IMR-90 (cell line): ENCODE measurements at regions not wholly inside any gene's neighbourhood (a gene's known extent, or its start where the extent isn't known, plus 50 kb on each side); places are given as distances from the start of the nearest gene placed in this dataset.
A peak's percentile ranks its signal among the peaks of the same experiment; 100 is the strongest.

Experiments
- ATAC-seq: fragments of 200-7000 bp; cut with Tn5 transposase; 2 replicates; pipeline ENCODE4 v1.9.1; 2020; ENCODE audit warnings: low read depth, mild to moderate bottlenecking, moderate library complexity
- BruUV-seq: library from RNA; stranded (reverse); fragments of 400-500 nt; replicated peaks from 2 replicates; lab custom pipeline; 2021; lab: Mats Ljungman, UMichigan
- CTCF ChIA-PET: fragments of 300-600 bp; formaldehyde crosslinking; extraction: SDS; loops from one replicate; lab custom pipeline; 2021; ENCODE audit warnings: antibody characterized with exemption; lab: Yijun Ruan, JAX
- POLR2A ChIA-PET: fragments of 300-600 bp; sonication (Branson Sonifier 250); formaldehyde crosslinking; loops from one replicate; lab custom pipeline; 2022; ENCODE audit warnings: antibody characterized with exemption; ENCODE audit not compliant: unreplicated experiment; lab: Charles Lee
- DNase-seq: peaks from one replicate; pipeline ENCODE4 v3.0.0; 2013
- H2AFZ ChIP-seq: replicated peaks from 2 replicates; pipeline ENCODE3; 2013; ENCODE audit warnings: low read length, mild to moderate bottlenecking; ENCODE audit not compliant: poor library complexity
- H2AK5ac ChIP-seq: 2 replicates; pipeline ENCODE4 v1.6.1; 2013; ENCODE audit warnings: low read depth, low read length, inconsistent platforms
- H2AK9ac ChIP-seq: replicated peaks from 2 replicates; pipeline ENCODE3; 2013; ENCODE audit warnings: mild to moderate bottlenecking, low read depth, low read length, moderate library complexity; ENCODE audit not compliant: poor library complexity
- H2BK120ac ChIP-seq: 2 replicates; pipeline ENCODE4 v1.6.1; 2013; ENCODE audit warnings: low read depth, low read length, inconsistent platforms
- H2BK15ac ChIP-seq: 3 replicates; pipeline ENCODE4 v1.6.1; 2013; ENCODE audit warnings: low read depth, low read length, inconsistent platforms
- H2BK20ac ChIP-seq: 2 replicates; pipeline ENCODE4 v1.6.1; 2013; ENCODE audit warnings: low read depth, mild to moderate bottlenecking, inconsistent platforms, low read length, moderate library complexity
- H2BK5ac ChIP-seq: 2 replicates; pipeline ENCODE4 v1.6.1; 2013; ENCODE audit warnings: mild to moderate bottlenecking, low read depth, low read length, inconsistent platforms; ENCODE audit not compliant: poor library complexity, severe bottlenecking
- H3K14ac ChIP-seq: replicated peaks from 2 replicates; pipeline ENCODE4 v1.6.1; 2013; ENCODE audit warnings: low read depth, low read length, inconsistent platforms
- H3K18ac ChIP-seq: 2 replicates; pipeline ENCODE4 v1.6.1; 2013; ENCODE audit warnings: low read depth, low read length, control low read depth
- H3K23ac ChIP-seq: 2 replicates; pipeline ENCODE4 v1.6.1; 2013; ENCODE audit warnings: low read depth, low read length, inconsistent platforms
- H3K27ac ChIP-seq: 2 replicates; pipeline ENCODE4 v1.5.1; 2013; ENCODE audit warnings: mild to moderate bottlenecking, control low read depth, low read length; ENCODE audit not compliant: insufficient read depth
- H3K27me3 ChIP-seq: 2 replicates; pipeline ENCODE4 v1.6.1; 2013; ENCODE audit warnings: low read length; ENCODE audit not compliant: control insufficient read depth, insufficient read depth
- H3K36me3 ChIP-seq: 2 replicates; pipeline ENCODE4 v1.6.1; 2013; ENCODE audit warnings: low read length, mixed read lengths; ENCODE audit not compliant: control insufficient read depth, insufficient read depth
- H3K4ac ChIP-seq: 2 replicates; pipeline ENCODE4 v1.6.1; 2013; ENCODE audit warnings: low read depth, low read length, inconsistent platforms
- H3K4me1 ChIP-seq: 2 replicates; pipeline ENCODE4 v1.6.1; 2013; ENCODE audit warnings: low read length, mixed read lengths; ENCODE audit not compliant: control insufficient read depth, insufficient read depth
- H3K4me2 ChIP-seq: 2 replicates; pipeline ENCODE4 v1.6.1; 2013; ENCODE audit warnings: low read depth, mild to moderate bottlenecking, control low read depth, low read length, moderate library complexity
- H3K4me3 ChIP-seq: 2 replicates; pipeline ENCODE4 v1.5.1; 2013; ENCODE audit warnings: low read depth, mild to moderate bottlenecking, control low read depth, low read length, moderate library complexity; ENCODE audit not compliant: insufficient read depth
- H3K56ac ChIP-seq: 2 replicates; pipeline ENCODE4 v1.6.1; 2013; ENCODE audit warnings: low read length, inconsistent platforms; ENCODE audit not compliant: insufficient read depth; ENCODE audit errors: extremely low read depth
- H3K79me1 ChIP-seq, 2 experiments: 2 replicates each; pipeline ENCODE4 v1.6.1; 2013; ENCODE audit warnings: low read length in 2 of 2, inconsistent platforms in 1 of 2, low read depth in 1 of 2
- H3K9ac ChIP-seq: 2 replicates; pipeline ENCODE4 v1.6.1; 2013; ENCODE audit warnings: low read depth, low read length, control low read depth
- H3K9me1 ChIP-seq: 2 replicates; pipeline ENCODE4 v1.6.1; 2013; ENCODE audit warnings: low read length, inconsistent platforms; ENCODE audit not compliant: insufficient read depth
- H3K9me3 ChIP-seq: 2 replicates; pipeline ENCODE4 v1.6.1; 2013; ENCODE audit warnings: low read length; ENCODE audit not compliant: control insufficient read depth, insufficient read depth
- H4K20me1 ChIP-seq: 2 replicates; pipeline ENCODE4 v1.6.1; 2013; ENCODE audit warnings: low read length, inconsistent platforms; ENCODE audit not compliant: insufficient read depth
- H4K5ac ChIP-seq: 2 replicates; pipeline ENCODE4 v1.6.1; 2013; ENCODE audit warnings: mild to moderate bottlenecking, low read depth, low read length, control low read depth
- H4K8ac ChIP-seq, 2 experiments: 2 replicates each; pipeline ENCODE4 v1.6.1; 2013; ENCODE audit warnings: low read depth in 2 of 2, low read length in 2 of 2, control low read depth in 1 of 2, inconsistent platforms in 1 of 2
- H4K91ac ChIP-seq: 2 replicates; pipeline ENCODE4 v1.6.1; 2013; ENCODE audit warnings: low read depth, low read length, inconsistent platforms; ENCODE audit not compliant: insufficient read depth
- CEBPB ChIP-seq: IDR thresholded peaks from 2 replicates; pipeline ENCODE4 v1.6.1; 2012; ENCODE audit warnings: low read depth, low read length, improper control_type of control experiment
- FOS ChIP-seq: fragments of 150-350 bp; IDR thresholded peaks from 2 replicates; pipeline ENCODE4 v1.6.1; 2016; ENCODE audit warnings: low read depth, low read length
- MAFK ChIP-seq: IDR thresholded peaks from 2 replicates; pipeline ENCODE4 v1.6.1; 2012; ENCODE audit warnings: low read depth, low read length, improper control_type of control experiment
- MXI1 ChIP-seq: IDR thresholded peaks from 2 replicates; pipeline ENCODE4 v1.6.1; 2012; ENCODE audit warnings: low read depth, mild to moderate bottlenecking, low read length, moderate library complexity, borderline replicate concordance
- NFE2L2 ChIP-seq: fragments of 150-350 bp; IDR thresholded peaks from 2 replicates; pipeline ENCODE4 v1.6.1; 2016; ENCODE audit warnings: low read depth, mild to moderate bottlenecking, low read length
- RAD21 ChIP-seq: IDR thresholded peaks from 2 replicates; pipeline ENCODE4 v1.6.1; 2012; ENCODE audit warnings: low read length, improper control_type of control experiment
- WGBS, 2 experiments: methylation state at CpG; one replicate each; pipeline versions ENCODE4 v1.1.5 to v1.1.7; 2013; ENCODE audit warnings: missing lambda C conversion rate in 2 of 2; ENCODE audit not compliant: insufficient read length in 1 of 2; ENCODE audit errors: extremely low coverage in 2 of 2; 5-methylcytosine and 5-hydroxymethylcytosine counted together
- dilution Hi-C: fragments of 300-500 bp; cut with HindIII; formaldehyde crosslinking; loops from one replicate; pipeline ENCODE4 v1.14.3; 2018; ENCODE audit warnings: low sequenced_read_pairs; ENCODE audit not compliant: unreplicated experiment
- in situ Hi-C: fragments of 300-500 bp; cut with MboI; formaldehyde crosslinking; loops from 3 replicates; pipeline ENCODE4 v1.14.3; 2019; ENCODE audit warnings: low sequenced_read_pairs, inconsistent platforms, mixed read lengths
- intact Hi-C: fragments of 100-400 bp; cut with micrococcal nuclease; formaldehyde crosslinking; loops from 2 replicates; pipeline ENCODE4 v1.10.0; 2022

- H2BK120ac ChIP-seq, result no peak overlapping the region
- in situ Hi-C loops, result no loop called here
- H3K9me3 ChIP-seq, result no peaks in the 10 kb centered on the region
- no peak overlapping the region for H3K14ac ChIP-seq
- peak; percentile 89 for ATAC-seq
- H4K20me1 ChIP-seq, result no peaks in the 10 kb centered on the region
- 0 out of 2 replicates have a peak, but pooled peaks cover 3% of the 10 kb centered on the region for H3K9me1 ChIP-seq
- no peak overlapping the region for H2BK5ac ChIP-seq
- H3K9ac ChIP-seq, result no peak overlapping the region
- peak overlapping the region; percentile 2; the same call in 1 of the 2 replicates for H3K27ac ChIP-seq
- H3K4ac ChIP-seq, result no peak overlapping the region
- H3K18ac ChIP-seq, result no peak overlapping the region
- no peak overlapping the region for H4K5ac ChIP-seq
- H3K56ac ChIP-seq, result no peak overlapping the region
- H3K79me1 ChIP-seq, result no peaks in the 10 kb centered on the region
- no peak overlapping the region for H3K4me3 ChIP-seq
- peak overlapping the region; percentile 2; the same call in 1 of the 2 replicates for H3K4me2 ChIP-seq
- no peak overlapping the region for H4K91ac ChIP-seq
- TF ChIP-seq FOS (no peak), NFE2L2 (no peak), MXI1 (no peak), CEBPB (peak; percentile 86), RAD21 (no peak), MAFK (peak; percentile 34; the same call in 1 of the 2 replicates)
- BruUV-seq, result no TSS peak
- H2AFZ ChIP-seq, result no peak overlapping the region
- H3K23ac ChIP-seq, result no peak overlapping the region
- no peak overlapping the region for H2AK9ac ChIP-seq
- H2BK20ac ChIP-seq, result no peak overlapping the region
- POLR2A ChIA-PET, result interaction anchor here (0.6 kb wide), 1 partner anchor 452 kb away, joined by 3 read pairs; no protein-coding TSS in a partner anchor
- WGBS, 2 experiments, result 0% methylated on average over 1 of the region's 3 CpGs; no CpG with 5 or more reads in 1 of the 2 experiments
- peak overlapping the region in 1 of 2 experiments; percentile 10; a peak in 1 of 4 replicates for H4K8ac ChIP-seq
- peaks cover 11% of the 10 kb centered on the region for H3K27me3 ChIP-seq
- intact Hi-C loops, result no loop called here
- H2BK15ac ChIP-seq, result no peak overlapping the region
- CTCF ChIA-PET, result no interaction called here
- H3K36me3 ChIP-seq, result no peaks in the 10 kb centered on the region
- dilution Hi-C loops, result no loop called here
- peaks cover 13% of the 10 kb centered on the region for H3K4me1 ChIP-seq
- no peak overlapping the region; the same call in 1 of the 2 replicates for H2AK5ac ChIP-seq
- peak; percentile 97 for DNase-seq
These were observed 305.7 kb upstream of the SLIT2 start for GRCh38 chr4:19945979-19946380.
